ENCODE measurements at regions not wholly inside any gene's neighbourhood (a gene's known extent, or its start where the extent isn't known, plus 50 kb on each side); places are given as distances from the start of the nearest gene placed in this dataset.

GRCh38 chr9:107683566-107683965 lies 194.0 kb upstream of the KLF4 start:
- Histone ChIP-seq H3K27me3 (ENCODE audit: insufficient read depth in 3 of 3, low read length in 2 of 3) (peaks cover 0 to 2% (median 0%) of the 10 kb centered on the region in 3 donors), H3K4me3 (no peak overlapping the region), H3K4me1 (peaks cover 4% of the 10 kb centered on the region), H3K9me3 (no peaks in the 10 kb centered on the region), H3K27ac (no peak overlapping the region), H3K36me3 (ENCODE audit: insufficient read depth in 1 of 2, low read depth in 1 of 2) (no peaks in the 10 kb centered on the region)
- no peak for DNase-seq
- TF ChIP-seq CTCF (IDR thresholded peaks at IDR 0.05): no peak
- intact Hi-C loops (cut with DNase I): no loop called here
- no peak for ATAC-seq

- Histone ChIP-seq H3K9me3 (no peaks in the 10 kb centered on the region), H3K27me3 (ENCODE audit: insufficient read depth in 3 of 3, low read length in 2 of 3) (peaks cover 0 to 2% (median 0%) of the 10 kb centered on the region in 3 donors), H3K27ac (no peak overlapping the region), H3K4me1 (peaks cover 4% of the 10 kb centered on the region), H3K4me3 (no peak overlapping the region), H3K36me3 (ENCODE audit: insufficient read depth in 1 of 2, low read depth in 1 of 2) (no peaks in the 10 kb centered on the region)
- no peak for TF ChIP-seq CTCF (IDR thresholded peaks at IDR 0.05)
- intact Hi-C loops (cut with DNase I): no loop called here
- DNase-seq (no peak), ATAC-seq (no peak)
- WGBS, 3 donors: 91 to 98% (median 92%) methylated on average over 4 of the region's 4 CpGs
Measured at GRCh38 chr9:107681988-107682387, 192.4 kb upstream of the KLF4 start.

GRCh38 chr9:107675351-107676259 lies 186.0 kb upstream of the KLF4 start:
- Histone ChIP-seq H3K9me3 (no peaks in the 10 kb centered on the region), H3K27ac (no peak overlapping the region), H3K4me3 (no peak overlapping the region), H3K36me3 (ENCODE audit: insufficient read depth in 1 of 2, low read depth in 1 of 2) (no peaks in the 10 kb centered on the region), H3K4me1 (no peaks in the 10 kb centered on the region), H3K27me3 (ENCODE audit: insufficient read depth in 3 of 3, low read length in 2 of 3) (no peaks in the 10 kb centered on the region)
- ATAC-seq (no peak), DNase-seq (no peak)
- intact Hi-C loops (cut with DNase I): no loop called here
- WGBS, 3 donors: 86 to 93% (median 90%) methylated on average over 10 of the region's 10 CpGs
- TF ChIP-seq CTCF (IDR thresholded peaks at IDR 0.05): no peak

GRCh38 chr9:107674721-107675277 lies 185.2 kb upstream of the KLF4 start:
- intact Hi-C loops (cut with DNase I): no loop called here
- no peaks in the 10 kb centered on the region for H3K27me3 ChIP-seq (ENCODE audit: insufficient read depth in 3 of 3, low read length in 2 of 3)
- no peaks in the 10 kb centered on the region for H3K9me3 ChIP-seq
- peak; percentile 34 to 74 (median 60) for ATAC-seq
- no peaks in the 10 kb centered on the region for H3K4me1 ChIP-seq
- peak in 1 of 2 donors; percentile 53 for DNase-seq
- no peaks in the 10 kb centered on the region for H3K36me3 ChIP-seq (ENCODE audit: insufficient read depth in 1 of 2, low read depth in 1 of 2)
- TF ChIP-seq CTCF (IDR thresholded peaks at IDR 0.05): no peak
- WGBS, 3 donors: 64 to 87% (median 74%) methylated on average over 5 of the region's 5 CpGs
- H3K4me3 ChIP-seq: no peak overlapping the region
- no peak overlapping the region for H3K27ac ChIP-seq
